ENCODE measurements at regions not wholly inside any gene's neighbourhood (a gene's known extent, or its start where the extent isn't known, plus 50 kb on each side); places are given as distances from the start of the nearest gene placed in this dataset.

DNA sequence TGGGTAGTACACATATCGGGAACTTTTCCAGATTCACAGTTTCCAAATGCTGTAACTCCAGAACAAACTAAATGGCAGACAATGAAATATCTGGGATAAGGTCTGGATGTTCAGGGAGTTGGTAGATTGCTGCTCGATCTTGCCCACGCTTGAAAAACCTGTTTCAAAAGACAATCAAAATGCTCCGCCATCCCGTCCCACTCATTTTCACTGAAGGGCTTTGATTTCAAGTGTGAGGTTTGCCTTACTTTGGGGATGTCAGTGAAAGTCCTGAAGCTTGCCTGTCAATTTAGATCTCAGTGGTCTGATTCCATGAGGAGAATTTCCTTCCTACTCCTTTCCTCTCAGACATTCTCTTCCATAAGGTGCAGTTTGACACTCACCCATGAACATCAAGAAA lies 236.3 kb upstream of the KCNK2 start:
- H3K27ac ChIP-seq (ENCODE audit: low read depth in 1 of 2, low read length in 1 of 2), result no peak overlapping the region
- no peaks in the 10 kb centered on the region for H3K36me3 ChIP-seq (ENCODE audit: control insufficient read depth in 4 of 4, insufficient read depth in 4 of 4, low read length in 4 of 4)
- ATAC-seq (ENCODE audit: insufficient read depth, low FRiP score), result no peak
- H3K9me3 ChIP-seq (ENCODE audit: control insufficient read depth in 4 of 4, insufficient read depth in 3 of 4, low read length in 3 of 4), result peaks cover 0 to 6% (median 2%) of the 10 kb centered on the region in 4 donors
- no peak overlapping the region for H3K4me3 ChIP-seq
- no peaks in the 10 kb centered on the region for H3K27me3 ChIP-seq (ENCODE audit: control insufficient read depth in 3 of 3, insufficient read depth in 3 of 3, low read length in 2 of 3)
- H3K4me1 ChIP-seq (ENCODE audit: control insufficient read depth in 5 of 5, insufficient read depth in 5 of 5, low read length in 5 of 5), result no peaks in the 10 kb centered on the region
- H3K9ac ChIP-seq (ENCODE audit: insufficient read depth in 1 of 2, low read length in 2 of 2), result no peak overlapping the region
- TF ChIP-seq, protein P1, sequence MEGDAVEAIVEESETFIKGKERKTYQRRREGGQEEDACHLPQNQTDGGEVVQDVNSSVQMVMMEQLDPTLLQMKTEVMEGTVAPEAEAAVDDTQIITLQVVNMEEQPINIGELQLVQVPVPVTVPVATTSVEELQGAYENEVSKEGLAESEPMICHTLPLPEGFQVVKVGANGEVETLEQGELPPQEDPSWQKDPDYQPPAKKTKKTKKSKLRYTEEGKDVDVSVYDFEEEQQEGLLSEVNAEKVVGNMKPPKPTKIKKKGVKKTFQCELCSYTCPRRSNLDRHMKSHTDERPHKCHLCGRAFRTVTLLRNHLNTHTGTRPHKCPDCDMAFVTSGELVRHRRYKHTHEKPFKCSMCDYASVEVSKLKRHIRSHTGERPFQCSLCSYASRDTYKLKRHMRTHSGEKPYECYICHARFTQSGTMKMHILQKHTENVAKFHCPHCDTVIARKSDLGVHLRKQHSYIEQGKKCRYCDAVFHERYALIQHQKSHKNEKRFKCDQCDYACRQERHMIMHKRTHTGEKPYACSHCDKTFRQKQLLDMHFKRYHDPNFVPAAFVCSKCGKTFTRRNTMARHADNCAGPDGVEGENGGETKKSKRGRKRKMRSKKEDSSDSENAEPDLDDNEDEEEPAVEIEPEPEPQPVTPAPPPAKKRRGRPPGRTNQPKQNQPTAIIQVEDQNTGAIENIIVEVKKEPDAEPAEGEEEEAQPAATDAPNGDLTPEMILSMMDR (IDR thresholded peaks at IDR 0.05; ENCODE audit: control extremely low read depth, extremely low read depth), result no peak
- WGBS, 2 donors, result 84 to 86% methylated on average over 5 of the region's 5 CpGs
- no peak for DNase-seq

GRCh38 chr1:214847071-214847810 lies 235.3 kb upstream of the KCNK2 start:
- WGBS, 2 donors, result 54 to 62% methylated on average over 7 of the region's 7 CpGs
- TF ChIP-seq, protein P1 (IDR thresholded peaks at IDR 0.05; ENCODE audit: control extremely low read depth, extremely low read depth), result no peak
- Histone ChIP-seq H3K4me1 (ENCODE audit: control insufficient read depth in 5 of 5, insufficient read depth in 5 of 5, low read length in 5 of 5) (no peaks in the 10 kb centered on the region), H3K27me3 (ENCODE audit: control insufficient read depth in 3 of 3, insufficient read depth in 3 of 3, low read length in 2 of 3) (no peaks in the 10 kb centered on the region), H3K4me3 (no peak overlapping the region), H3K9me3 (ENCODE audit: control insufficient read depth in 4 of 4, insufficient read depth in 3 of 4, low read length in 3 of 4) (peaks cover 0 to 6% (median 2%) of the 10 kb centered on the region in 4 donors), H3K36me3 (ENCODE audit: control insufficient read depth in 4 of 4, insufficient read depth in 4 of 4, low read length in 4 of 4) (no peaks in the 10 kb centered on the region), H3K27ac (ENCODE audit: low read depth in 1 of 2, low read length in 1 of 2) (no peak overlapping the region), H3K9ac (ENCODE audit: insufficient read depth in 1 of 2, low read length in 2 of 2) (no peak overlapping the region)
- DNase-seq (peak in 1 of 3 donors; percentile 18), ATAC-seq (ENCODE audit: insufficient read depth, low FRiP score) (no peak)

DNA sequence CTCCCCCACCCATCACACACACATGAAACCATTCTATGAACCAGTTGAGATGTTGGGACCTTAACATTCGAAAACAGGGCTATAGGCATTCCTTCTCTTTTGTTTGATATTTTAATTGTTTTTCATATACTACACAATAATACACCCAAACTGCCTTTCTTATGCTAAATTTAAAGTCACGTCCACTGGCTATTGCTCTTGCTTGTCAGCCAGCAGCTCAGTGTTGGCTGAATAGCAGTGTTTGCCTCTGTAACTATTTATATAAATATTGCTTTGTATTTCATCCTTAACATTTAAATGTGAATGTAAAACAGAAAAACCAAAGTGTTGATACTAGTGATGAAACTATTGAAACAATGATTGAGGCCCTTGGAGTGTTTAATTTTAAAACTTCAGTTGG lies 234.4 kb upstream of the KCNK2 start:
- Histone ChIP-seq H3K4me1 (ENCODE audit: control insufficient read depth in 5 of 5, insufficient read depth in 5 of 5, low read length in 5 of 5) (no peaks in the 10 kb centered on the region), H3K36me3 (ENCODE audit: control insufficient read depth in 4 of 4, insufficient read depth in 4 of 4, low read length in 4 of 4) (no peaks in the 10 kb centered on the region), H3K27me3 (ENCODE audit: control insufficient read depth in 3 of 3, insufficient read depth in 3 of 3, low read length in 2 of 3) (no peaks in the 10 kb centered on the region), H3K27ac (ENCODE audit: low read depth in 1 of 2, low read length in 1 of 2) (no peak overlapping the region), H3K4me3 (no peak overlapping the region), H3K9me3 (ENCODE audit: control insufficient read depth in 4 of 4, insufficient read depth in 3 of 4, low read length in 3 of 4) (peaks cover 0 to 6% (median under 1%) of the 10 kb centered on the region in 4 donors), H3K9ac (ENCODE audit: insufficient read depth in 1 of 2, low read length in 2 of 2) (no peak overlapping the region)
- TF ChIP-seq, protein P1 (IDR thresholded peaks at IDR 0.05; ENCODE audit: control extremely low read depth, extremely low read depth), result no peak
- ATAC-seq (ENCODE audit: insufficient read depth, low FRiP score), result no peak
- WGBS, 2 donors, result 67 to 75% methylated on average over 2 of the region's 2 CpGs
- peak in 1 of 3 donors; percentile 13 for DNase-seq
